Renal cortex interstitium (tissue), 11 donors: ENCODE measurements at regions not wholly inside any gene's neighbourhood (a gene's known extent, or its start where the extent isn't known, plus 50 kb on each side); places are given as distances from the start of the nearest gene placed in this dataset.
A peak's percentile ranks its signal among the peaks of the same experiment; 100 is the strongest.
"Not testable (repeated sequence)": the region's sequence is repeated elsewhere in the genome, so short reads cannot be mapped to it uniquely, and the experiment has no call there.

Experiments
- DNase-seq, 11 donors: peaks; one replicate each; pipeline ENCODE4 v3.0.0-alpha.2; 2013; ENCODE audit warnings: low read depth in 9 of 11, low spot score in 4 of 11; ENCODE audit errors: extremely low read depth in 1 of 11

- DNase-seq: peak in 2 of 11 donors; percentile 8 to 15
These were observed 428.7 kb downstream of the CNTNAP4 start for GRCh38 chr16:76705892-76706291.

- no peak for DNase-seq
These were observed 436.0 kb downstream of the CNTNAP4 start for GRCh38 chr16:76713191-76713590.

- DNase-seq: not testable (repeated sequence)
These were observed 439.1 kb downstream of the CNTNAP4 start for GRCh38 chr16:76716251-76716650.

- DNase-seq: no peak
These were observed 447.0 kb downstream of the CNTNAP4 start for GRCh38 chr16:76724181-76724580.

- no peak for DNase-seq
These were observed 452.3 kb downstream of the CNTNAP4 start for GRCh38 chr16:76729525-76729924.

- no peak for DNase-seq
These were observed 455.7 kb downstream of the CNTNAP4 start for GRCh38 chr16:76732894-76733293.

GRCh38 chr16:76741623-76742022, 449.4 kb upstream of the MON1B start:
- DNase-seq: no peak

GRCh38 chr16:76748461-76749348, 442.3 kb upstream of the MON1B start:
- no peak for DNase-seq

- DNase-seq: no peak
These were observed 441.1 kb upstream of the MON1B start for GRCh38 chr16:76749780-76750375.

GRCh38 chr16:76755496-76755895, 435.5 kb upstream of the MON1B start:
- DNase-seq: no peak

- DNase-seq: no peak
These were observed 434.6 kb upstream of the MON1B start for GRCh38 chr16:76756423-76756822.

- no peak for DNase-seq
These were observed 434.0 kb upstream of the MON1B start for GRCh38 chr16:76756951-76757350.

GRCh38 chr16:76766538-76766937, 424.5 kb upstream of the MON1B start:
- DNase-seq: no peak

- DNase-seq: no peak
These were observed 422.7 kb upstream of the MON1B start for GRCh38 chr16:76768316-76768715.

- DNase-seq: no peak
These were observed 422.0 kb upstream of the MON1B start for GRCh38 chr16:76768948-76769347.

GRCh38 chr16:76771216-76771615, 419.8 kb upstream of the MON1B start:
- DNase-seq: no peak

GRCh38 chr16:76777721-76778465, 413.1 kb upstream of the MON1B start:
- DNase-seq: no peak

- no peak for DNase-seq
These were observed 410.4 kb upstream of the MON1B start for GRCh38 chr16:76780556-76780955.

GRCh38 chr16:76784530-76784929, 406.5 kb upstream of the MON1B start:
- DNase-seq: no peak

- no peak for DNase-seq
These were observed 403.6 kb upstream of the MON1B start for GRCh38 chr16:76787394-76787793.
